ENCODE measurements at regions not wholly inside any gene's neighbourhood (a gene's known extent, or its start where the extent isn't known, plus 50 kb on each side); places are given as distances from the start of the nearest gene placed in this dataset.

DNA sequence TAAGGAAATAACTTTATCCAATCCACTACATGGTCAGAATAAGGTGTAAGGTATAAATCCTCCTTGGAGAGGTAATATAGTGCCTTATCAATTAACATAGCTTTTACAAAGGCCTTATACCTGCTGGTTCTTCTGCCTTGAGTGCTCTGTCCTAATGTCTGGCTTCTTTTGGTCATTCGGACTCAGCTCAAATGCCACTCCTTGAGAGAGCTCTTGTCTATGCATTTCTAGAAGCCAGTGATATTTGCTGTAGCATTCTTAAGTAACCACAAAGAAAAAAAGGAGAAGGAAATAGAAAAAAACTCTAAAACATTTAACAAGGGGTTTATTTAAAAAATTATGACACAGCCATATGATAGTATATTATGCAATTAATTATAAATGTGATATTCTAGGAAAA is 444.8 kb upstream of the SLIT2 start:
- Mint-ChIP-seq H3K4me1 (ENCODE audit: low read depth) (no peaks in the 10 kb centered on the region), H3K36me3 (ENCODE audit: insufficient read depth in 2 of 2) (no peaks in the 10 kb centered on the region), H3K9me3 (peaks cover 3 to 9% of the 10 kb centered on the region in 2 donors), H3K27me3 (ENCODE audit: low read depth) (no peaks in the 10 kb centered on the region), H3K4me3 (no peak overlapping the region), H3K27ac (no peak overlapping the region)
- ATAC-seq (replicated peaks in 1 of 2) (no peak), DNase-seq (no peak)

DNA sequence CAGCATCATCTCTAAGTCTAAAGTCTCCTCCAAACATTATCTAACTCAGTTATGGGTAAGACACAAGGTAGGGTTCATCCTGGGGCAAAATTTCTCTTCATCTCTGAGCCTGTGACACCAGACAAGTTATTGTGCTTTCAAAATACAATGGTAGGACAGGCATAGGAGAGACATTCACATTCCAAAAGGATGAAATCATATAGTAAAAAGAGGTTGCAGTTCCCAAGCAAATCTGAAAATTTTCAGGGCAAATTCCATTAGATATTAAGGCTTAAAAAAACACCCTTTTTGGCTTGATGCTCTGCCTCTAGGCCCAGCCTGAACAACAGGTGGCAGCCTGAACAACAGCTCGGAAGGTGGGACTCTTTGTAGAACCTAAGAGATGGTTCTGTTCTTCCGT is 448.3 kb upstream of the SLIT2 start:
- H3K9me3 Mint-ChIP-seq = peaks cover 6 to 14% of the 10 kb centered on the region in 2 donors
- H3K27me3 Mint-ChIP-seq (ENCODE audit: low read depth) = no peaks in the 10 kb centered on the region
- H3K36me3 Mint-ChIP-seq (ENCODE audit: insufficient read depth in 2 of 2) = no peaks in the 10 kb centered on the region
- H3K4me1 Mint-ChIP-seq (ENCODE audit: low read depth) = no peaks in the 10 kb centered on the region
- no peak overlapping the region for H3K27ac Mint-ChIP-seq
- H3K4me3 Mint-ChIP-seq = no peak overlapping the region
- DNase-seq (no peak), ATAC-seq (replicated peaks in 1 of 2) (no peak)

DNA sequence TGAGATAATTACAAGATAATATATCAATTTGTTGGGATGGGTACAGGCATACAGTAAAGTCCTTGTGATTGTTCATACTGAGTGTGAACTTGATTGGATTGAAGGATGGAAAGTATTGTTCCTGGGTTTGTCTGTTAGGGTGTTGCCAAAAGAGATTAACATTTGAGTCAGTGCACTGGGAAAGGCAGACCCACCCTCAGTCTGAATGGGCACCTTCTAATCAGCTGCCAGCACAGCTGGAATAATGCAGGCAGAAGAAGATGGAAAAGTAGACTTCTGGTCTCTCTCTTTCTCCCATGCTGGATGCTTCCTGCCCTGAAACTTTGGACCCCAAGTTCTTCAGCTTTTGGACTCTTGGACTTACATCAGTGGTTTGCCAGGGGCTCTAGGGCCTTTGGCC is 457.9 kb upstream of the SLIT2 start:
- DNase-seq (no peak), ATAC-seq (replicated peaks in 1 of 2) (no peak)
- Mint-ChIP-seq H3K4me1 (ENCODE audit: low read depth) (no peaks in the 10 kb centered on the region), H3K36me3 (ENCODE audit: insufficient read depth in 2 of 2) (peaks cover 1 to 2% of the 10 kb centered on the region in 2 donors), H3K4me3 (no peak overlapping the region), H3K27me3 (ENCODE audit: low read depth) (no peaks in the 10 kb centered on the region), H3K27ac (no peak overlapping the region), H3K9me3 (peaks cover 8 to 9% of the 10 kb centered on the region in 2 donors)

DNA sequence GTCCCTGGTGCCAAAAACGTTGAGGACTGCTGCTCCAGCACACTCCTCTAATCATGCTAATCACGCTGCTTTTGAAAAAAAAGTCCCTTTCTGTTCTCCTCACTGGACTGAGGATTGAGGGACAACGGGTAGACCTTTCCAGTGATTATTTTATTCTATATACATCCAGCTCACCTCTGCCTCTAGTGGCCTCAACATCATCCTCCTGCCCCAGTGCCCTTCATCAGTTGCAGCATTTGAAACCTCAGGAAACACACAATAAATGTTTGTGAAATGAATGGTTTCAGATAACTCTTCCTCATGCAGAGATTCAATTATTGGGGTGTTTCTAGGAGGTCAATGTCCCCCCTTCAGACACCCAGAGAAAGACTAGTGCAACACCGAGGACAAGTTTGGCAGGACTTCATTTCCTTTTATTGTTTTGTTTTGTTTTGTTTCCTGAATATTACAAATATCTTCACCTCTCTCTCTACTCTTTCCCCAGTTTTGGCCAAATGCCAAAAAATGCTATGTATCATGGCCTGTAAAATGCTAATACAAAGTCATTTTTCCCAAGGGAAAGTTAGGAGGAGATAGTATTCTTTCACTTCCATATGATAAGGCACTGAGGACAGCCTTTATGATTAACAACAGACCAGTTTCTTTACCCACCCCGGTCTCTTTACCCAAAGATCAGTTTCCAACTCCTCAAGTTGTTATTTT is 460.1 kb upstream of the SLIT2 start:
- H3K36me3 Mint-ChIP-seq (ENCODE audit: insufficient read depth in 2 of 2) = peaks cover under 1 to 1% of the 10 kb centered on the region in 2 donors
- no peak overlapping the region for H3K27ac Mint-ChIP-seq
- no peak overlapping the region for H3K4me3 Mint-ChIP-seq
- H3K4me1 Mint-ChIP-seq (ENCODE audit: low read depth) = no peaks in the 10 kb centered on the region
- no peaks in the 10 kb centered on the region for H3K27me3 Mint-ChIP-seq (ENCODE audit: low read depth)
- ATAC-seq (replicated peaks in 1 of 2) (no peak), DNase-seq (no peak)
- H3K9me3 Mint-ChIP-seq = peaks cover 4 to 5% of the 10 kb centered on the region in 2 donors

DNA sequence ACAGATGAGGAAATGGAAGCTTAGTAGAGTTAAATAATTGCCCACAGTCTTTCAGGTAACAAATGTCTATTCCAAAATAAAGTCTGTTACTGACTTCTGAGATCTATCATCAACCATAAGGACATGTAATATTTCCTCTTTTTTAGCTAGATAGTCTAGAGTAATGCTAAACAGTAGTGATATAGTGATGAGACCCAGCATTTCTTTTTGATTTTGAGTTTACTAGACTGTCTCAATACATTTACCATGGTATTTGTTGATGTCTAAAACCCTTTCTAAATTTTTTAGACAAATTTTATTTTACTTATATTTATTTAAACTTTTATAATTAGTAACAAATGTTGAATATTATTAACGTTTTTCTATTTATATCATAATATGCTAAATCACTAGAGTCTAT is 465.1 kb upstream of the SLIT2 start:
- H3K36me3 Mint-ChIP-seq (ENCODE audit: insufficient read depth in 2 of 2) = peaks cover 1 to 5% of the 10 kb centered on the region in 2 donors
- H3K27me3 Mint-ChIP-seq (ENCODE audit: low read depth) = no peaks in the 10 kb centered on the region
- H3K4me1 Mint-ChIP-seq (ENCODE audit: low read depth) = no peaks in the 10 kb centered on the region
- DNase-seq (no peak), ATAC-seq (replicated peaks in 1 of 2) (no peak)
- no peak overlapping the region for H3K4me3 Mint-ChIP-seq
- peaks cover 9 to 10% of the 10 kb centered on the region in 2 donors for H3K9me3 Mint-ChIP-seq
- H3K27ac Mint-ChIP-seq = no peak overlapping the region

DNA sequence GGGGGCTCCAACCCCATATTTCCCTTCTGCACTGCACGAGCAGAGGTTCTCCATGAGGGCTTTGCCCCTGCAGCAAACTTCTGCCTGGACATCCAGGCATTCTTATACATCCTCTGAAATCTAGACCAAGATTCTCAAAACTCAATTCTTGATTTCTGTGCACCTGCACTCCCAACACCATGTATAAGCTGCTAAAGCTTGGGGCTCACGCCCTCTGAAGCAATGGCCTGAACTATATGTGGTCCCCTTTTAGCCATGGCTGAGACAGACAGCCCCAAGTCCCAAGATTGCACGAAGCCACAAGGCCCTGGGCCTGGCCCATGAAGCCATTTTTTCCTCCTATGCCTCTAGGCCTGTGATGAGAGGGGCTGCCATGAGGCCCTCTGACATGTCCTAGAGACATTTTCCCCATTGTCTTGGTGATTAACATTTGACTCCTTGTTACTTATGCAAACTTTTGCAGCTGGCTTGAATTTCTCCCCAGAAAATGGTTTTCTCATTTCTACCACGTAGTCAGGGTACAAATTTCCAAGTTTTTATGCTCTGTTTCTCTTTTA is 468.0 kb upstream of the SLIT2 start:
- no peak overlapping the region for H3K27ac Mint-ChIP-seq
- no peak for ATAC-seq (replicated peaks in 1 of 2)

DNA sequence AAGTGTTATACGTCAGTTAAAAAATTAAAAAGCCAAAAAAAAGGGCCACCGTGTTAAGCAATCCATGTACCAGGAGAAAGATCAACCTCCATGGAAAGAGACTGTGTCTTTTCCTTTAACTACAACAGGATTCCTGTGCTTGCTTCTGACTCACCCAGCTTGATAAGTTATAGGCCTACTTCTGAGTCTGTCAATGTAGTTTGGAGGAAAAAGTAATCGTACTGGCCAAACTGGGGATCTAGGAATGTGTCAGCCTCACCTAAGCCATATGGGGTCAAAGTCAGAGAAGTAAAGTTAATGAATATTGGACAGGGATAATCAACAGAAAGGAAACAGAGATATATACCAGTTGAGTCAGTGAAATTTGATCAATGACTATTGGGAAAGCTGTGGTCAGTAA is 470.8 kb upstream of the SLIT2 start:
- H3K27ac Mint-ChIP-seq = no peak overlapping the region
- H3K9me3 Mint-ChIP-seq = peaks cover 17 to 20% of the 10 kb centered on the region in 2 donors
- no peak overlapping the region for H3K4me3 Mint-ChIP-seq
- H3K27me3 Mint-ChIP-seq (ENCODE audit: low read depth) = no peaks in the 10 kb centered on the region
- peaks cover 1 to 5% of the 10 kb centered on the region in 2 donors for H3K36me3 Mint-ChIP-seq (ENCODE audit: insufficient read depth in 2 of 2)
- H3K4me1 Mint-ChIP-seq (ENCODE audit: low read depth) = no peaks in the 10 kb centered on the region
- ATAC-seq (replicated peaks in 1 of 2) (no peak), DNase-seq (no peak)

More for the DNA sequence above, 468.0 kb upstream of the SLIT2 start:
- Mint-ChIP-seq H3K4me3 (no peak overlapping the region), H3K4me1 (ENCODE audit: low read depth) (no peaks in the 10 kb centered on the region), H3K27me3 (ENCODE audit: low read depth) (no peaks in the 10 kb centered on the region), H3K36me3 (ENCODE audit: insufficient read depth in 2 of 2) (peaks cover 1 to 5% of the 10 kb centered on the region in 2 donors), H3K9me3 (peaks cover 17% of the 10 kb centered on the region in 2 donors)
- no peak for DNase-seq

DNA sequence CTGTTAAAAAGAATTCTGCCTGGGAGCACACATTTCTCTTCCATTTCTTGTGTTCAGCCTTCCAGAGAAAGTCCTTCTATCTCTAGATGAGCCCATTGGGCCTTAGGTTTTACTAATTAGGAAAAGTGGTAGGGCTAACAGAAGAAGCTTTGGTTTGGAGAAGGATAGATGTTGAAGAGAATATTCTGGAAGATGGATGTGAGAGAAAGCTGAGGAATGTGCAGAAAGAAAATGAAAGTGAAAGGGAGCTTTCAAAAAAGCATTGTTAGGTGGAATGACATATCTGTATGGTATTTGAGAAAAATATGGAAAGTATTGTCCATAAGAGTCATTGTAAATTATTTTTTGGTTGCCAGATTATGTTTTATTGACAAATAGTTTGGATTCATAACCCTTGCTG is 474.8 kb upstream of the SLIT2 start:
- Mint-ChIP-seq H3K36me3 (ENCODE audit: insufficient read depth in 2 of 2) (peaks cover 0 to 1% of the 10 kb centered on the region in 2 donors), H3K4me1 (ENCODE audit: low read depth) (no peaks in the 10 kb centered on the region), H3K27ac (no peak overlapping the region), H3K9me3 (peaks cover 11 to 12% of the 10 kb centered on the region in 2 donors), H3K4me3 (no peak overlapping the region), H3K27me3 (ENCODE audit: low read depth) (no peaks in the 10 kb centered on the region)
- no peak for ATAC-seq (replicated peaks in 1 of 2)
- DNase-seq = no peak

DNA sequence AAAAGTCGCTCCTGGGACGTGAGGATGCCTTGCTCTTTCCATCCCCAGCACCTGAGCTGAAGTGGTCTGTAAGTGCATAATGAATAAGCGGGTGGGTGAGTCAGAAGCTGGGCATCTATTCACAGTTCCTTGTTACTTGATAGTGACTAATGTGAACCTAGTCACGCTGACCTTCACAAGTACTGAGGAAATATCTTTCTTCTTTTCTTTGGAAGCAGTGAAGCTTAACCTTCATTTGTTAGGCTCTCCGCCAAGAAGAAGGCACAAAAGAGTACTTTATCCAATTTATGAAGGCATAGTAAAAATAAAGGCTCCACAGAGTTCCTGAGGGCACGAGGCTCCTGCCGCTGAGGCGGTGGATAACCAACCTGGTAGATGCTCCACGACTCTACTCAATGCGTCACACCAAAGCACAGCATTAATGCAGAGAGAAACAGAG is 475.7 kb upstream of the SLIT2 start:
- no peak for DNase-seq
- no peaks in the 10 kb centered on the region for H3K4me1 Mint-ChIP-seq (ENCODE audit: low read depth)
- peaks cover 8 to 9% of the 10 kb centered on the region in 2 donors for H3K9me3 Mint-ChIP-seq
- no peak overlapping the region for H3K4me3 Mint-ChIP-seq
- no peaks in the 10 kb centered on the region for H3K27me3 Mint-ChIP-seq (ENCODE audit: low read depth)
- H3K27ac Mint-ChIP-seq = no peak overlapping the region
- ATAC-seq (replicated peaks in 1 of 2) = no peak
- no peaks in the 10 kb centered on the region for H3K36me3 Mint-ChIP-seq (ENCODE audit: insufficient read depth in 2 of 2)

DNA sequence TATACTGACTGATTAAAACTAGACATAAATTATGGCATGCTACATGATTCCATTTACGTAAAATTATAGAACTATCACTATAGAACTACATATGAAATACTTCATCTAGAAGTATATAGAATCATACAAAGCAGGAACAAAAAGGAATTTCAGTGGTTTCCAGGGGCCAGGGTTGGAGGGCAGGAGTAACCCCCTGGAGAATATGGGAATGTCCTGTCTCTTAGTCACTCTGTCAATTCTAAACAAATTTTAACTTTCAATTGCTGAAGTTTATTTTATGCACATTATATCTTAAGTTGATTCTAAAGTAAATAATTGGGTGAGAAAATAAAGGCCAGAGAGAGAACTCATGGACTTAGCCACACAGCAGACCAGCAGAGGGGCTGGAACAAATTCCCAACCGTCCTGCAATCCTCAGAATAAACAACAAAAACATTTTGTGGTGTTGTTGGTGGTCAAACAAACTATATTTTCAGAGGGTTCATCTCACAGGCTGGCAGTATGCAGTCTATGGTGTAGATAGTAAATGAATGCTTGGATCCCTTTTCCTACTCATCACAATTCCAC is 476.9 kb upstream of the SLIT2 start:
- no peak for ATAC-seq (replicated peaks in 1 of 2)
- no peak overlapping the region for H3K4me3 Mint-ChIP-seq
- H3K27ac Mint-ChIP-seq = no peak overlapping the region
- no peaks in the 10 kb centered on the region for H3K27me3 Mint-ChIP-seq (ENCODE audit: low read depth)
- peaks cover 6 to 9% of the 10 kb centered on the region in 2 donors for H3K9me3 Mint-ChIP-seq
- no peak for DNase-seq
- H3K4me1 Mint-ChIP-seq (ENCODE audit: low read depth) = no peaks in the 10 kb centered on the region
- H3K36me3 Mint-ChIP-seq (ENCODE audit: insufficient read depth in 2 of 2) = peaks cover 0 to 2% of the 10 kb centered on the region in 2 donors

DNA sequence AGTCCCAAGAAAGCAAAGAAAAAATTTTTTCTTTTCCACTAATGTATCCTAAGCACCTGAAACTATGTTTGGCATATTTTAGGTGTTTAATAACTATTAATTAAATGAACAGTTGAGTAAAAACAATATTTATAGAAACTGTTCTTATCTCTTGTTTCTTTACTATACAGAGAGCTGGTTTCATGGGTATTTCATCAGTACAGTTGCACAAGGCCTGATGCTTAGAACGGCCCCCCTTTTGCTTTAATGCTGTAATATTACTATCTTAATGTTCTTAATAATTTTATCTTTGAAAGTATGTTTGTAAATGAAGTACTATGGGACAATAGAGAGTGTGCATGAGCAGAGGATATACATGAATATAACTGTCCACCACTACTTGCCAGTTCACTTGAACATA is 479.1 kb upstream of the SLIT2 start:
- H3K27ac Mint-ChIP-seq = no peak overlapping the region

DNA sequence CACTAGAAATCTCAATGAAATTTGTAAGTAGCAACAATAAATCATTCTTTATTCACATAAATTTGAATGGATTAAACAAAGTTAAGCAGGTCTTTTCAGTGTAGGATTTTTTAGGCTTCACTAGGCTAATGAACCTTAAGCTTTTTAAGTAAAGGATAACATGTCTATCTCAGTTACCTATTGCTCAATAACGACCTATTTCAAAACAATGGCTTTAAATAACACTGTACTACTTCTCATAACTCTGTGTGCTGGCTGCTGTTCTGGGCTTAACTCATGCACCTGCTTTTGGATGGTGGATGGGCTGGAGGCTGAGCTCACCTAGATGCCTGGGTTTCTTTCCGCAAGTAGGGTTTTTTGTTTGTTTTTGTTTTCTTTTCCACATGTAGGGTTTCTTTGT is 495.0 kb upstream of the SLIT2 start:
- no peak overlapping the region for H3K4me3 Mint-ChIP-seq
- H3K27ac Mint-ChIP-seq = no peak overlapping the region
- DNase-seq (no peak), ATAC-seq (replicated peaks in 1 of 2) (no peak)
- H3K4me1 Mint-ChIP-seq (ENCODE audit: low read depth) = no peaks in the 10 kb centered on the region
- no peaks in the 10 kb centered on the region for H3K27me3 Mint-ChIP-seq (ENCODE audit: low read depth)
- peaks cover 5 to 10% of the 10 kb centered on the region in 2 donors for H3K9me3 Mint-ChIP-seq
- peaks cover 0 to 2% of the 10 kb centered on the region in 2 donors for H3K36me3 Mint-ChIP-seq (ENCODE audit: insufficient read depth in 2 of 2)

More for the DNA sequence above, 479.1 kb upstream of the SLIT2 start:
- DNase-seq = no peak
- no peaks in the 10 kb centered on the region for H3K4me1 Mint-ChIP-seq (ENCODE audit: low read depth)
- H3K4me3 Mint-ChIP-seq = no peak overlapping the region
- peaks cover 0 to 2% of the 10 kb centered on the region in 2 donors for H3K36me3 Mint-ChIP-seq (ENCODE audit: insufficient read depth in 2 of 2)
- ATAC-seq (replicated peaks in 1 of 2) = no peak
- H3K27me3 Mint-ChIP-seq (ENCODE audit: low read depth) = no peaks in the 10 kb centered on the region
- H3K9me3 Mint-ChIP-seq = peaks cover 8 to 12% of the 10 kb centered on the region in 2 donors

DNA sequence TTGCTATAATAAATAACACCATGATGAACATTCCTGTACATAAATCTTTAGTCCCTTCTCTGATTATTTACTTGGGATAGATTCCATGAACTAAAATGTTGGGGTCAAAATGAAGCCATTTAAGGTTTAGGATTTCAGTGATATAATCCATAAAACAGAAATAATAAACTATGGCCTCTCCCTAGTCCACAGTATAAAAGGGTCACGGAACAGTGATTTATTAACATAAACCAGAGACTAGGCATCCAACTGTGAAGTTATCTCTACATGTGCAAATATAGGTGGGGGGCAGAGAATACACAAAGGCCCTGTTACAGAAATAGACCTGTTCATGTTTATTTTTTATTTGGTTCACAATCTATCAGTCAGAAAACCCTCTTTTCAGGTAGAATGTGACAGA is 499.1 kb upstream of the SLIT2 start:
- peaks cover 4 to 13% of the 10 kb centered on the region in 2 donors for H3K9me3 Mint-ChIP-seq
- H3K27me3 Mint-ChIP-seq (ENCODE audit: low read depth) = no peaks in the 10 kb centered on the region
- no peaks in the 10 kb centered on the region for H3K36me3 Mint-ChIP-seq (ENCODE audit: insufficient read depth in 2 of 2)
- DNase-seq (no peak), ATAC-seq (replicated peaks in 1 of 2) (no peak)
- H3K4me3 Mint-ChIP-seq = no peak overlapping the region
- H3K27ac Mint-ChIP-seq = no peak overlapping the region
- no peaks in the 10 kb centered on the region for H3K4me1 Mint-ChIP-seq (ENCODE audit: low read depth)

Measured in activated T-cell treated with anti-CD3 and anti-CD28 coated beads, Interleukin-2, amount 50 U/mL, for 72 hours (primary cell).